Liver (tissue), 8 donors: ENCODE measurements at regions not wholly inside any gene's neighbourhood (a gene's known extent, or its start where the extent isn't known, plus 50 kb on each side); places are given as distances from the start of the nearest gene placed in this dataset.
"Not testable (repeated sequence)": the region's sequence is repeated elsewhere in the genome, so short reads cannot be mapped to it uniquely, and the experiment has no call there.

ENCODE experiments used
- DNase-seq: peaks from one replicate; pipeline ENCODE4 v3.0.0-alpha.2; 2017; ENCODE audit warnings: low spot score
- H3K27ac ChIP-seq, 2 donors: one replicate each; pipeline ENCODE4 v1.7.0; 2013; ENCODE audit warnings: inconsistent platforms in 2 of 2, low read length in 2 of 2, control low read depth in 1 of 2, low read depth in 1 of 2, mild to moderate bottlenecking in 1 of 2
- H3K27me3 ChIP-seq, 4 donors: one replicate each; pipeline versions ENCODE4 v1.6.1 to v1.7.0; 2013; ENCODE audit warnings: low read length in 3 of 4, inconsistent platforms in 1 of 4, mild to moderate bottlenecking in 1 of 4, moderate library complexity in 1 of 4; ENCODE audit not compliant: control insufficient read depth in 4 of 4, insufficient read depth in 4 of 4
- H3K36me3 ChIP-seq, 4 donors: one replicate each; pipeline versions ENCODE4 v1.6.1 to v1.7.0; 2013; ENCODE audit warnings: low read length in 3 of 4, mild to moderate bottlenecking in 3 of 4, low read depth in 1 of 4, moderate library complexity in 1 of 4; ENCODE audit not compliant: control insufficient read depth in 4 of 4, insufficient read depth in 3 of 4
- H3K4me1 ChIP-seq, 4 donors: one replicate each; pipeline versions ENCODE4 v1.6.1 to v1.7.0; 2013; ENCODE audit warnings: low read length in 3 of 4, mild to moderate bottlenecking in 3 of 4, moderate library complexity in 1 of 4; ENCODE audit not compliant: control insufficient read depth in 4 of 4, insufficient read depth in 4 of 4
- H3K4me3 ChIP-seq, 3 donors: one replicate each; pipeline versions ENCODE4 v1.6.1 to v1.7.0; 2013; ENCODE audit warnings: low read length in 3 of 3, control low read depth in 1 of 3, low read depth in 1 of 3, mild to moderate bottlenecking in 1 of 3
- H3K9ac ChIP-seq, 2 donors: one replicate each; pipeline ENCODE4 v1.7.0; 2013; ENCODE audit warnings: low read length in 2 of 2, mild to moderate bottlenecking in 2 of 2, moderate library complexity in 2 of 2, control low read depth in 1 of 2, low read depth in 1 of 2
- H3K9me3 ChIP-seq, 4 donors: one replicate each; pipeline versions ENCODE4 v1.6.1 to v1.7.0; 2013; ENCODE audit warnings: low read length in 3 of 4; ENCODE audit not compliant: control insufficient read depth in 4 of 4
- ATF3 ChIP-seq: IDR thresholded peaks from 2 replicates; pipeline ENCODE4 v1.6.1; 2016; ENCODE audit warnings: antibody characterized with exemption
- FOXA1 ChIP-seq: IDR thresholded peaks from 2 replicates; pipeline ENCODE4 v1.6.1; 2016; ENCODE audit warnings: antibody characterized with exemption
- GABPA ChIP-seq, 2 donors: IDR thresholded peaks in 1 of 2; conservative IDR thresholded peaks in 1 of 2; 2 replicates each; pipeline ENCODE4 v1.6.1; 2016; ENCODE audit warnings: antibody characterized with exemption in 2 of 2, mild to moderate bottlenecking in 1 of 2, moderate library complexity in 1 of 2
- HNF4G ChIP-seq: IDR thresholded peaks from 2 replicates; pipeline ENCODE4 v1.6.1; 2016; ENCODE audit warnings: antibody characterized with exemption
- MAX ChIP-seq: IDR thresholded peaks from 2 replicates; pipeline ENCODE4 v1.6.1; 2016; ENCODE audit warnings: antibody characterized with exemption
- NR2F2 ChIP-seq: IDR thresholded peaks from 2 replicates; pipeline ENCODE4 v1.6.1; 2016; ENCODE audit warnings: antibody characterized with exemption
- RAD21 ChIP-seq, 2 donors: IDR thresholded peaks; 2 replicates each; pipeline ENCODE4 v1.6.1; 2016; ENCODE audit warnings: antibody characterized with exemption in 2 of 2, mild to moderate bottlenecking in 2 of 2
- RXRA ChIP-seq, 2 donors: IDR thresholded peaks; 2 replicates each; pipeline ENCODE4 v1.6.1; 2017 to 2018; ENCODE audit warnings: antibody characterized with exemption in 2 of 2, mild to moderate bottlenecking in 1 of 2
- TAF1 ChIP-seq: conservative IDR thresholded peaks from 2 replicates; pipeline ENCODE4 v1.6.1; 2016; ENCODE audit warnings: antibody characterized with exemption, mild to moderate bottlenecking
- YY1 ChIP-seq: IDR thresholded peaks from 2 replicates; pipeline ENCODE4 v1.6.1; 2016; ENCODE audit warnings: antibody characterized with exemption, mild to moderate bottlenecking
- WGBS: extraction: QIAGEN DNeasy Blood & Tissue Kit; methylation state at CpG from one replicate; pipeline ENCODE4 v1.1.7; 2013; 5-methylcytosine and 5-hydroxymethylcytosine counted together
- TF ChIP-seq, protein P1 (sequence below): fragments of 150-350 bp; IDR thresholded peaks from 2 replicates; pipeline ENCODE4 v1.5.1; 2017; ENCODE audit warnings: improper control_type of control experiment, low read depth, low read length; ENCODE audit not compliant: missing input control
- TF ChIP-seq, protein P2 (sequence below): IDR thresholded peaks from 2 replicates; pipeline ENCODE4 v1.6.1; 2016; ENCODE audit warnings: antibody characterized with exemption
- donor health status: healthy.
- donor health status: healthy.
- donor health status: healthy.
- donor health status: healthy.
- donor health status: healthy.

DNA sequence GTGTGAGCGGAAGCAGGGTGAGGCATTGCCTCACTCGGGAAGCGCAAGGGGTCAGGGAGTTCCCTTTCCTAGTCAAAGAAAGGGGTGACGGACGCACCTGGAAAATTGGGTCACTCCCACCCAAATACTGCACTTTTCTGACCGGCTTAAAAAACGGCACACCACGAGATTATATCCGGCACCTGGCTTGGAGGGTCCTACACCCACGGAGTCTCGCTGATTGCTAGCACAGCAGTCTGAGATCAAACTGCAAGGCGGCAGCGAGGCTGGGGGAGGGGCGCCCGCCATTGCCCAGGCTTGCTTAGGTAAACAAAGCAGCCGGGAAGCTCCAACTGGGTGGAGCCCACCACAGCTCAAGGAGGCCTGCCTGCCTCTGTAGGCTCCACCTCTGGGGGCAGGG lies 171.9 kb downstream of the CPEB2 start:
- WGBS = 68% methylated on average over 13 of the region's 16 CpGs
- not testable (repeated sequence) for DNase-seq, H3K4me3 ChIP-seq

GRCh38 chr4:15179842-15180241 lies 177.6 kb downstream of the CPEB2 start:
- H3K4me1 ChIP-seq, H3K4me3 ChIP-seq, DNase-seq, H3K27me3 ChIP-seq, H3K27ac ChIP-seq, H3K9me3 ChIP-seq, H3K36me3 ChIP-seq, H3K9ac ChIP-seq: not testable (repeated sequence)
- WGBS = 91% methylated on average over 2 of the region's 2 CpGs

More for the DNA sequence above, 171.9 kb downstream of the CPEB2 start:
- not testable (repeated sequence) for H3K9me3 ChIP-seq, H3K27ac ChIP-seq, H3K36me3 ChIP-seq, H3K9ac ChIP-seq, H3K27me3 ChIP-seq, H3K4me1 ChIP-seq

DNA sequence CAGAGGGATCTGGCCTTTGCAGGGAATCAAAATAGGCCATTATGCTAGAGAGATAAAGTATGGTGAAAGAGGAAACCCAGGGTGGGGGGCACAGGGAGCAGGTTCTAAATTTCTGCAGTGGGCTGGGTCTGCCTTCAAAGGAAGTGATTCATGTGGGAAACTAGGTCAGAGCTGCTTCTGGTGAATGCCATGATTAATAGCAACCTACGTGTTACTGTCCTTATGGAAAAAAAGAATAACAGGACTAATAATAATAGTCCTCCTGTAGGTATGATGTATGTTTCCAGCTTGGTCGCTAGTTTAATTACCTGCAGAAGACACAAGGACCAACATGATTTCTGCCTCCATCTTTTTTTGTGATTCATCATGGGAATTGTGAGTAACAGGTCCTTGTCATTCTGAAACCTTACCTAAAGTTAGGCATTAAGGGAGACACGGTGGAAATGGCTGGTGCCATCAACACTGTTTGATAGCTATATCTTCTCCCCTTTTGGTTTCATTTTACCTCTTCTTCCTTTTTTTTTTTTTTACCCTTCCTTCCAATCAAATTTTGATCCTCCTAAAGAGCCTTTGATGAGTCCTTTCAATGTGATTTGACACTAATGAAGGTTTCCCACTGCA lies 180.4 kb downstream of the CPEB2 start:
- no peak for DNase-seq
- Histone ChIP-seq H3K36me3 (no peaks in the 10 kb centered on the region), H3K9ac (no peak overlapping the region), H3K27ac (no peak overlapping the region), H3K4me3 (no peak overlapping the region), H3K4me1 (no peaks in the 10 kb centered on the region), H3K27me3 (no peaks in the 10 kb centered on the region), H3K9me3 (no peaks in the 10 kb centered on the region)
- WGBS = 84% methylated on average over 3 of the region's 3 CpGs
- no peak for TF ChIP-seq FOXA1
- TF ChIP-seq, protein P1, sequence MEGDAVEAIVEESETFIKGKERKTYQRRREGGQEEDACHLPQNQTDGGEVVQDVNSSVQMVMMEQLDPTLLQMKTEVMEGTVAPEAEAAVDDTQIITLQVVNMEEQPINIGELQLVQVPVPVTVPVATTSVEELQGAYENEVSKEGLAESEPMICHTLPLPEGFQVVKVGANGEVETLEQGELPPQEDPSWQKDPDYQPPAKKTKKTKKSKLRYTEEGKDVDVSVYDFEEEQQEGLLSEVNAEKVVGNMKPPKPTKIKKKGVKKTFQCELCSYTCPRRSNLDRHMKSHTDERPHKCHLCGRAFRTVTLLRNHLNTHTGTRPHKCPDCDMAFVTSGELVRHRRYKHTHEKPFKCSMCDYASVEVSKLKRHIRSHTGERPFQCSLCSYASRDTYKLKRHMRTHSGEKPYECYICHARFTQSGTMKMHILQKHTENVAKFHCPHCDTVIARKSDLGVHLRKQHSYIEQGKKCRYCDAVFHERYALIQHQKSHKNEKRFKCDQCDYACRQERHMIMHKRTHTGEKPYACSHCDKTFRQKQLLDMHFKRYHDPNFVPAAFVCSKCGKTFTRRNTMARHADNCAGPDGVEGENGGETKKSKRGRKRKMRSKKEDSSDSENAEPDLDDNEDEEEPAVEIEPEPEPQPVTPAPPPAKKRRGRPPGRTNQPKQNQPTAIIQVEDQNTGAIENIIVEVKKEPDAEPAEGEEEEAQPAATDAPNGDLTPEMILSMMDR = no peak
- no peak for TF ChIP-seq RXRA (IDR thresholded peaks at IDR 0.05)
- no peak for TF ChIP-seq GABPA (IDR thresholded peaks at IDR 0.05 in 1 of 2, conservative IDR thresholded peaks at IDR 0.05 in 1 of 2)
- no peak for TF ChIP-seq HNF4G
- no peak for TF ChIP-seq NR2F2
- TF ChIP-seq YY1 = no peak
- no peak for TF ChIP-seq MAX
- TF ChIP-seq ATF3 = no peak
- TF ChIP-seq, protein P2, sequence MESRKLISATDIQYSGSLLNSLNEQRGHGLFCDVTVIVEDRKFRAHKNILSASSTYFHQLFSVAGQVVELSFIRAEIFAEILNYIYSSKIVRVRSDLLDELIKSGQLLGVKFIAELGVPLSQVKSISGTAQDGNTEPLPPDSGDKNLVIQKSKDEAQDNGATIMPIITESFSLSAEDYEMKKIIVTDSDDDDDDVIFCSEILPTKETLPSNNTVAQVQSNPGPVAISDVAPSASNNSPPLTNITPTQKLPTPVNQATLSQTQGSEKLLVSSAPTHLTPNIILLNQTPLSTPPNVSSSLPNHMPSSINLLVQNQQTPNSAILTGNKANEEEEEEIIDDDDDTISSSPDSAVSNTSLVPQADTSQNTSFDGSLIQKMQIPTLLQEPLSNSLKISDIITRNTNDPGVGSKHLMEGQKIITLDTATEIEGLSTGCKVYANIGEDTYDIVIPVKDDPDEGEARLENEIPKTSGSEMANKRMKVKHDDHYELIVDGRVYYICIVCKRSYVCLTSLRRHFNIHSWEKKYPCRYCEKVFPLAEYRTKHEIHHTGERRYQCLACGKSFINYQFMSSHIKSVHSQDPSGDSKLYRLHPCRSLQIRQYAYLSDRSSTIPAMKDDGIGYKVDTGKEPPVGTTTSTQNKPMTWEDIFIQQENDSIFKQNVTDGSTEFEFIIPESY = no peak
- TF ChIP-seq TAF1 = no peak
- no peak for TF ChIP-seq RAD21 (IDR thresholded peaks at IDR 0.05)
